ENCODE measurements at regions not wholly inside any gene's neighbourhood (a gene's known extent, or its start where the extent isn't known, plus 50 kb on each side); places are given as distances from the start of the nearest gene placed in this dataset.

GRCh38 chr16:11402745-11403533 lies 57.7 kb downstream of the RMI2 start (continued):
- TF ChIP-seq ZBTB33 (CRISPR knock-in tag; IDR thresholded peaks at IDR 0.05), result no peak
- TF ChIP-seq ZBTB40 (IDR thresholded peaks at IDR 0.05), result no peak
- TF ChIP-seq ZBTB40 (CRISPR knock-in tag; IDR thresholded peaks at IDR 0.05), result 0 out of 2 replicates have a peak, but pooled peaks have one; percentile 2
- no peak for TF ChIP-seq CREM (IDR thresholded peaks at IDR 0.05)
- no peak for TF ChIP-seq CREM (CRISPR knock-in tag; IDR thresholded peaks at IDR 0.05)
- no peak for TF ChIP-seq KAT7 (CRISPR knock-in tag; IDR thresholded peaks at IDR 0.05; ENCODE audit: borderline replicate concordance)
- TF ChIP-seq MAFK (conservative IDR thresholded peaks at IDR 0.05 in 1 of 2, IDR thresholded peaks at IDR 0.05 in 1 of 2; ENCODE audit: low read length in 2 of 2), result no peak
- no peak for TF ChIP-seq ZC3H4 (CRISPR knock-in tag; IDR thresholded peaks at IDR 0.05; ENCODE audit: borderline replicate concordance)
- no peak for TF ChIP-seq HIC2 (CRISPR knock-in tag; IDR thresholded peaks at IDR 0.05; ENCODE audit: low read depth)
- 0 out of 2 replicates have a peak, but pooled peaks have one; percentile 14 for TF ChIP-seq TBX2 (CRISPR knock-in tag; IDR thresholded peaks at IDR 0.05; ENCODE audit: borderline replicate concordance)
- TF ChIP-seq ZNF816 (CRISPR knock-in tag; IDR thresholded peaks at IDR 0.05; ENCODE audit: borderline replicate concordance), result no peak
- TF ChIP-seq ZBTB7A (CRISPR knock-in tag; IDR thresholded peaks at IDR 0.05), result no peak
- TF ChIP-seq ZNF431 (CRISPR knock-in tag; IDR thresholded peaks at IDR 0.05; ENCODE audit: borderline replicate concordance, low read depth), result no peak
- no peak for TF ChIP-seq KDM1A (CRISPR knock-in tag; IDR thresholded peaks at IDR 0.05)
- no peak for TF ChIP-seq BRD4 (CRISPR knock-in tag; IDR thresholded peaks at IDR 0.05)
- no peak for TF ChIP-seq SCMH1 (CRISPR knock-in tag; IDR thresholded peaks at IDR 0.05; ENCODE audit: borderline replicate concordance)
- TF ChIP-seq ZNF563 (CRISPR knock-in tag; IDR thresholded peaks at IDR 0.05), result no peak
- no peak for TF ChIP-seq ZNF614 (CRISPR knock-in tag; IDR thresholded peaks at IDR 0.05; ENCODE audit: borderline replicate concordance)

All from HepG2 (cell line).